ENCODE measurements at regions not wholly inside any gene's neighbourhood (a gene's known extent, or its start where the extent isn't known, plus 50 kb on each side); places are given as distances from the start of the nearest gene placed in this dataset.

- no peaks in the 10 kb centered on the region for H3K4me1 ChIP-seq
- no peaks in the 10 kb centered on the region for H3K36me3 ChIP-seq
- ATAC-seq: no peak
- no peaks in the 10 kb centered on the region for H3K9me3 ChIP-seq
- H3K27me3 ChIP-seq (ENCODE audit: low read depth): no peaks in the 10 kb centered on the region
- H3K27ac ChIP-seq: no peak overlapping the region
- TF ChIP-seq CTCF (IDR thresholded peaks at IDR 0.05): no peak
- no peak overlapping the region for H3K4me3 ChIP-seq
- intact Hi-C loops (cut with DNase I): no loop called here
- DNase-seq: no peak
These were observed 621.1 kb downstream of the BCOR start for GRCh38 chrX:39476604-39477021.

GRCh38 chrX:39477031-39477761, 620.6 kb downstream of the BCOR start:
- Histone ChIP-seq H3K4me1 (no peaks in the 10 kb centered on the region), H3K27me3 (ENCODE audit: low read depth) (no peaks in the 10 kb centered on the region), H3K4me3 (no peak overlapping the region), H3K36me3 (no peaks in the 10 kb centered on the region), H3K9me3 (no peaks in the 10 kb centered on the region), H3K27ac (no peak overlapping the region)
- TF ChIP-seq CTCF (IDR thresholded peaks at IDR 0.05): peak; percentile 10
- intact Hi-C loops (cut with DNase I): no loop called here
- DNase-seq (no peak), ATAC-seq (no peak)

- peak; percentile 57 for DNase-seq
- Histone ChIP-seq H3K4me3 (no peak overlapping the region), H3K9me3 (no peaks in the 10 kb centered on the region), H3K27me3 (ENCODE audit: low read depth) (no peaks in the 10 kb centered on the region), H3K27ac (no peak overlapping the region), H3K36me3 (no peaks in the 10 kb centered on the region), H3K4me1 (no peaks in the 10 kb centered on the region)
- ATAC-seq: peak; percentile 71 to 74
- no peak for TF ChIP-seq CTCF (IDR thresholded peaks at IDR 0.05)
- intact Hi-C loops (cut with DNase I): no loop called here
These were observed 620.0 kb downstream of the BCOR start for GRCh38 chrX:39477762-39478120.

- no peak for DNase-seq
These were observed 617.9 kb downstream of the BCOR start for GRCh38 chrX:39479856-39480255.

GRCh38 chrX:39480963-39481362, 616.8 kb downstream of the BCOR start:
- no peak for TF ChIP-seq CTCF (IDR thresholded peaks at IDR 0.05)
- intact Hi-C loops (cut with DNase I): no loop called here
- ATAC-seq: no peak

More at GRCh38 chrX:39479856-39480255, 617.9 kb downstream of the BCOR start:
- Histone ChIP-seq H3K4me1 (no peaks in the 10 kb centered on the region), H3K27ac (no peak overlapping the region), H3K27me3 (ENCODE audit: low read depth) (no peaks in the 10 kb centered on the region), H3K9me3 (no peaks in the 10 kb centered on the region), H3K4me3 (no peak overlapping the region), H3K36me3 (no peaks in the 10 kb centered on the region)
- TF ChIP-seq CTCF (IDR thresholded peaks at IDR 0.05): no peak
- intact Hi-C loops (cut with DNase I): no loop called here
- no peak for ATAC-seq

More at GRCh38 chrX:39480963-39481362, 616.8 kb downstream of the BCOR start:
- Histone ChIP-seq H3K27ac (no peak overlapping the region), H3K36me3 (no peaks in the 10 kb centered on the region), H3K4me1 (no peaks in the 10 kb centered on the region), H3K27me3 (ENCODE audit: low read depth) (no peaks in the 10 kb centered on the region), H3K9me3 (no peaks in the 10 kb centered on the region), H3K4me3 (no peak overlapping the region)
- no peak for DNase-seq

All from lower lobe of right lung (tissue), 2 donors.